HG03159 (cell line): ENCODE measurements at regions not wholly inside any gene's neighbourhood (a gene's known extent, or its start where the extent isn't known, plus 50 kb on each side); places are given as distances from the start of the nearest gene placed in this dataset.

Experiments used
- ATAC-seq: cut with Tn5 transposase; IDR thresholded peaks from one replicate; pipeline ENCODE4 v1.9.1; 2021; ENCODE audit warnings: mild to moderate bottlenecking, moderate library complexity; ENCODE audit not compliant: unreplicated experiment

DNA sequence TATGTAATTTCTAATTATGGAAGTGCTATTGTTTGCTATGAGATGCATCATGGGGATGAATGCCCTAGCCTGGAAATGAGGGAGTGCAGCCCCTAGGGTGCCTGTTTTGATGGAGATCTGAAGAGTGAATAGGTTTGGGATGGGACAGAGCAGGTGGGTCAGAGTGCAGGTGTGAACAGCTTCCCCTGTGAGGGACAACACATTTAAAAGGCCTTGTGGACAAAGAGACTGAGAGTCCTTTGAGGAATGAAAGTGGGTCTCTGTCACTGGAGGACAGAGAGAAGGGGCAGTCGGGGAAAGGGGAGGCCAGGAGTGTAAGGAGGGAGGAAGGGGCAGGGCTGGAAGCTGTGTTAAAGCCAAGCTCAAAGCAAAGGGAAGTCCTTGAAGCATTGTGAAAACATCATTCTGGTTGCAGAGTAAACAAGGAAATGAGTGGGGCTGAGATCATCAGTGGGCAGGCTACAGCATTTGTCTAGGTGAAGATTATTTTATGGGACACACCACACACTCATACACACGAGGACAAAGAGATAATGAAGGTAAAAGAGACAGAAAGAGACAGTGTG is 877.6 kb downstream of the SLC4A3 start:
- ATAC-seq: no peak

DNA sequence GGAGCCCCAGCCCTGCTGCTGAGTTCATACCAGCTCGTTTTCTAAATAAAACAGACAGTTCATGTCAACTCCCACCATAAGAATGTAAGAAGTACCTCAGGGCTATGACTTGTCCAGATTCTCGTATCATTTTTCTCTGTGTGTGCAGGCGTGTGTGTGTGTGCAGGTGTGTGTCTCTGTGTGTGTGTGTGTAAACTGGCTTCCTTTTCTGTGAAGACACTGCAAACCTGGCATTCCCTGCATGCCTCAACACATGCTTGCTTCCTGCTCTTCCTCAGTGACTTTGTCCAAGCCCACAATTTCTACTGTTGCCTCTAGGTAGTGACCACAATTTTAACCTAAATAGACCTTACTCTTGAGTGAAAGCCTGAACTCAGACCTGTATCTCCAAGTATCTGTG is 879.0 kb downstream of the SLC4A3 start:
- no peak for ATAC-seq

DNA sequence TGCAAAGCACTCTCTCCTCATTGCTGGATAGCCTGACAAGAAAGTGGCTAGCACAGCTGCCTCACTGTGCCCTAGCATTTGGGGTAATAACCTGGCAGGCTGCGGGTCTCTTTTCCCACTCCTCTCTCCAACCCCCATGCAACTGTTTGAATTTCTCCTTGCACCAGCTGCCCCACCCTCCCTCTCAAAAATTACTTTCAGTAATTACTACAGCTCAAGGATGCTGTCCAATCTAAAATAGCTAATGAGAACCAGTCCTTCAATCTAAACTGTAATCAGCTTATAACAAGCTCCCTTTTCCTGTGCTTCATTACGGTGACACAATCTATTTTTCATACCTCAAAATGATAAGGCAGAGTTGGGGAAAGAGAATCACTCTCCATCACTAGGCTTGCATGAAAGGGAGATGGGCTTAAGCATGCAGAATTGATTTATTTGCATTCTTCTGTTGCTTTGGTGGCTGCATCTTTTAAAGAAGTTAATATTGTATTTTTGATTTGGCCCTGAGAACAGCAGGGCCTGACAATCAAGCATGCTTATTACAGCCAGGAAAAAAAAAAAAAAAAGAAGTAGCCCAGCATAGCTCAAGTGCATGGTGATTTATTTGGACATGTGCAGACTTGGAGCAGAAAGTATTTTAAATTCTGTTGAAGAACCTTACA is 881.8 kb downstream of the SLC4A3 start:
- ATAC-seq: no peak

DNA sequence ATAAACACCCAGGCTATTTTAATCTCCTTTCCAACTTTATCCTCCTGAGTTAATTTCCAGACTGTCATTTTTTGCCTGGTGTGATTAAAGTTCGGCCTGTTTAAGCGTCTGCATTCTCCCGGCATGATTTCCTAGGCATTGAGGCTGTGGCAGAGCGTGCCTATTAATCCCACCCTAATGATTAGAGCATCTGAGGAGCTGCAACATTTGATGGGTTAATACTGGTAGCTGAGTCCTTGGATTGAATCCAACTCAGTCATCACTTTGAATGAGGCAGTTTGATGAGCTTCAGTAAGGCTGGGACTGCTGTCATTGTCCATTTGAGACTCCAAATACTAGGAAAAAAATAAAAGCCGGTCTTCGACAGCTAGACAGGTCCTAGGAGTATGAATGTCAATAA is 882.5 kb downstream of the SLC4A3 start:
- ATAC-seq: no peak

DNA sequence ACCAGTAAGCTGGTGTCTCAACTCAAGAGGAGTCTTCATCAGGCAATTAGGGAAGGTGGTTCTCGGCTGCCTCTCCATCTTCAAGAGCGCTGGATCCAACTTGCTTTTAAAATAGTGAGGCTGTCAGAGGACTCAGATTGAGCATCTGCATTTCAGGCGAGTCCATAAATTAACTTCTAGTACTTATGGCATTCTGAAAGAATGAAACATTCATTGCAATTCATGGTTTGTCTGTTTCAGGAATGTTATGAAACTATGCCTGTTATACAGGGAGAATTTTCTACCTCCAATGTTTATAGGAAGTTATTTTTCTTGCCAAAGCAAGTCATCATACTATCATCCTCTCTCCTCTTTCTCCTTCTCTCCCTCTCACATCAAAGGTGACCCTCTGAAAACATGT is 883.2 kb downstream of the SLC4A3 start:
- no peak for ATAC-seq

DNA sequence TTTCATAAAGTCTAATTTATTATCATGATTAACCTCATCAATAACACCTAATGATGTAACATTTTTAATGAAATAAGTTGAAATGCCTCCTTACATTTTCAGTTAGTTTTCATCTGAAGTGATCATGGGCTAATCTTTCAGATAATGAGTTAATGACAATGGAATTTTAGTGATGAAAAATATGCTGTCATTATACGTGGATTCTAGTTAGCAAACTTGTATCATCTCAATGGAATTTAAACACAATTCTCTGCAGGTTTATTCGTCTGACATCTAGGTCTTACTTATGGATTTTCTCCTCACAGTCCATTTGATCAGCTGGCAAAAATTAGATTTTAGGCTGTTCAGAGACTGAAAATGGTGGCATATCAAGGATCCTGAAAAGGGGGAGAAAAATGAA is 885.0 kb downstream of the SLC4A3 start:
- ATAC-seq: no peak

DNA sequence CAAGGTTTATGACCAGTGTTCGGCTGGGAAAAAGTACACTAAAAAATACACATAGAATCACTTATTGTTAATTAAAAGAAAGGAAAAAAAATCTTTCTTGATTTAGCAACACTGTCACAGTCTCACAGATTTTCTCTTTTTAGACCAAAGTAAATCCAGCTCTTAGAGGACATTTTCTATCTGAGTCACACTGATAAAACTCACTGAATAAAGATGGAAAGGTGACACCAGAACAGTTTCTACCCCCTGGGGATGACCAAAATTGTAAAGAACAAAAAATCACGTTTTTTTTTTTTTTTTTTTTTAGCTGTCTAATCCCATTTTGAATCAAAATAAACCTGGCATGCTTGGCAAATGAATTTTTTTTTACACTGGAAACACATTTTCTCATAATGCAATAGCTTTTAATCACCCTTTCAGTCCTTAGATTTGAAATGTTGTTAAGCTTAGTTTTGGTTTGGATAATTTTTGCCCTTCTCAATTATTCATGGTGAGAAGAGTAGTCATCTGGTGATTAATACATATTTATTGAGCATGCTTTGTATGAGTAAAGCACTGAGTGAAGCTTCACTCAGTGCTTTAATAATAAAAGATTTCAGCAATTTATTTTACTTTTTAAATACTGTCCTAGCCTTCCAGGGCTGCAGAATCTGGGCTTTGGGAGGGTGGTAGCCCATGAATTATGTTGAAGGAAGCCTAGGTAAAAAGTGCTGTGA is 886.3 kb downstream of the SLC4A3 start:
- no peak for ATAC-seq

DNA sequence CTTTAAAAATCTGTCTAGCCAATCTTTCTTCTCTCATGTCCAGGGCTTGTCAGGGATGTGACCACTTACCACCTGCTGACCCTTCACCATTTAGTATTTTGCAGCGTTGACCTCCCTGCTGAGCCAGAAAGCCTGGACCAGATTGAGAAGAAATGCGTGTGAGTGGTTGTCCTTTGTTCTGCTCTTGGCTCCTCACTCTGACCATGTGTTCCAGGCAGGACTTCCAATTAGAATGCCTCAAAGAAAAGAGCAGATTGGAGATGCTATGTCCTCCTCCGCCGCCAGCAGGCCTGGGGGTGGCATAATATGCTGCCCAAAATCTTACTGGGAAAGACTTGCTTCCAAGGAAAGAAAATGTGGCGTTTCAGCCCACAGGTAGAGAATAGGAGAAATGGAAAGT is 894.1 kb downstream of the SLC4A3 start:
- ATAC-seq: no peak

DNA sequence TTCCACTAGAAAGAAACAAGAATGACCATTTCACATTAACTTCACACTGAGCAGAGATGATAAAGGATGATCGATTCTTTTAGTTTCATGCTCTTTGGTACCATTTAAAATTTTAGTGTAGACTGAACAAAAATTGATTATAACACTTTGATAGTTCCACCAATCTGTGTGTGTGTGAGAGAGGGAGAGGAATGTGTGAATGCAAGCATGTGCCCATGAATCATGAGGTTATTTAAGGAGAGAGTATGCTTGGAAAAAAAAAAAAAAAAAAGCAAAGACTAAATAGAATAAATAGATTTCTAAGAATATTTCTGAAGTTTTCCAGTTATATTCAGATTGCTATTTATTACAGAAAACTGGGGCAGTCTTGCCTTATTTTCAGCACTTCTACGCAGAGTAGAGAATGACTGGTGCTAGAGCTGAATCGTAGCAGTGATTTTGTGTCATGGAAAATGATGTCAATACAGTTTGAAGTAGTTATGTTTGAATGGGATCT is 900.8 kb downstream of the SLC4A3 start:
- no peak for ATAC-seq

DNA sequence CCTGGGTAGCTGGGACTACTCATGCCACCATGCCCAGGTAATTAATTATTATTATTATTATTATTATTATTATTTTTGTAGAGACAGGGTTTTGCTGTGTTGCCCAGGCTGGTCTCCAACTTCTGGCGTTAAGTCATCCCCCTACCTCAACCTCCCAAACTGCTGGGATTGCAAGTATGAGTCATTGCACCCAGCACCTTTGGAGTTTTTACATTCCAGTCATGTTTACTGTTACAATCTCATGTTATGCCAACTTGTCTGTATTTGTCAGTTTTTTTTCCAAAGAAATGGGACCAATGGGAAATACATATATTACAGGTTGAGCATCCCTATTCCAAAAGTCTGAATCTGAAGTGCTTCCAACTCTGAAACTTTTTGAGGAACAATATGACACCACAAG is 903.8 kb downstream of the SLC4A3 start:
- ATAC-seq: no peak

DNA sequence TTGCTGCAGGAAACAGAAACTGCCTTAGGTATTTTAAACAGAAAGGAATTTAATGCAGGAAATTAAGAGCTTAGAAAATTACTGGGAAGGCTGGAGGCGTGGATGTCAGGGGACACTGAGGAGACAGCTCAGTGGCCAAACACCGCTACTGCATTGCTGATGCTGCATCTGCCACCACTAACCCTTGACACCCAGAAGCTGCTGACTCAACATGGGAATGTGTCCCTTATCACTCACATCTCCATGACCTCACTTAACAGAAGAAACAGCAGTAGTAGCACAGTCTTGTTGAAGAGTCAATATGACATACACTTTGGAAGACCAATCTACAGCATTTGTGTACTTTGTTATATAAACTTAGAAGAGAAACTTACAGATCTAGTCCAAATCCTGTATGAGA is 906.1 kb downstream of the SLC4A3 start:
- peak; percentile 89 for ATAC-seq

DNA sequence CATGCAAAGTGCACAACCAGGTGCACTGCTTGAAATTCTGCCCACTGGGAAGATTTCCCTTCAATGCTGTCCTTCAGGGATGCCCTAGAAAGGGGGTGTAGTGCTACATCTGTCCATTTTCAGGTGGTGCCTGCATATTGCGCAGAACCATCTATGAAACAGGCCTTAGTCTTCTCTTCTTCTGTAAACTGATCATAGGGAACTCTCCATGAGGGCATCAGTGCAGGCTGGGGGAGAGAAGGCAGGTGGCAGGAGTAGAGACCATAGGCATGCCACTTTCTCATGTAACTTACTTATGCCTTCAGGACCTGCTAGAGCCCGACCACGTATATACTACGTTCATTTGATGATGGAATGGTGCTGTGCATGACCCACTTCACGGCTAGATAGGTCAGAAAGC is 912.1 kb downstream of the SLC4A3 start:
- ATAC-seq: no peak

DNA sequence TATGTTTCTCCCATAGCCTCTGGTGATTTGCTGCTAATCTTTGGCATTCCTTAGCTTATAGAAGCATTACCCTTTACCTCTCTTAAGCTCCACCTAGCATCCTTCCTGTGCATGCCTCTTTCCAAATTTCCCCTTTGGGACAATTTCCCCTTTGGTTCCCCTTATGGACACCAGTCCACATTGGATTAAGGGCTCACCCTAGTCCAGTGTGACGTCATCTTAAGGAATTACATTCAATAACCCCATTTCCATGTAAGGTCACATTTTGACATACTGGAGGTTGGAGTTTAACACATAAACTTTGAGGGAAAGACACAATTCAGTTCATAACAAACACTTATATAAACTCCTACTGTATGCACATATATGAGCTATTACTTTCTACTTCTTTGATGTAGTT is 916.6 kb downstream of the SLC4A3 start:
- ATAC-seq: no peak

DNA sequence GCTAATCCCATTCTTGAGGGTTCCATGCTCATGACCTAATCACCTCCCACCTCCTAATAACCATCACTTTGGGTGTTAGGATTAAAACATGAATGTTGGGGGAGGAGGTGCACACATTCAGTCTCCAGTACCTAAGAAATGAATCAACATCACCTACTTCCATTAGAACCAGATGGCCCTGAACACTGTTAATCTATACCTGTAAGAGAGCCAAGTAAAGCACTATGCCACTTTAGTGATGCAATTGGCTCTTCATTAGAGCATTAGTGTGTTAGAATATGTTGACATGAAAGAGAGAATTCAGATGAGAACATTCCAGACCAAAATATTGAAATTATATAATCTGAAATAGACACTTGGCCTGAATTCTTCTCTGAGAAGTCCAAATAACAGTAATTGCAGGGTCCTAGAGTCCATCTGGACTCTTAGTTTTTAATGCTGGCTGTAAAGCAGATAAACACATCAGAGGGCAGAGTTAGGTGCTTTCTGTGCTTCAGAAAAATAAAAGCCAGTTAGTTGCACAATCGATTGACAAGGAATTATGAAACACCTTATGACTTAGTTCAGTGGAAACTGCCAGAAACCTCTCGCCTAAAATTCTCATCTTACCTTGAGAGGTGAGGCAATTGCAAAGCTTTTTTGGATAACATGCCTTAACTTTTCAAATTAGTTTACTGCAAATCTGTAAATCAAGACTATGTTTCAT is 923.7 kb downstream of the SLC4A3 start:
- no peak for ATAC-seq

DNA sequence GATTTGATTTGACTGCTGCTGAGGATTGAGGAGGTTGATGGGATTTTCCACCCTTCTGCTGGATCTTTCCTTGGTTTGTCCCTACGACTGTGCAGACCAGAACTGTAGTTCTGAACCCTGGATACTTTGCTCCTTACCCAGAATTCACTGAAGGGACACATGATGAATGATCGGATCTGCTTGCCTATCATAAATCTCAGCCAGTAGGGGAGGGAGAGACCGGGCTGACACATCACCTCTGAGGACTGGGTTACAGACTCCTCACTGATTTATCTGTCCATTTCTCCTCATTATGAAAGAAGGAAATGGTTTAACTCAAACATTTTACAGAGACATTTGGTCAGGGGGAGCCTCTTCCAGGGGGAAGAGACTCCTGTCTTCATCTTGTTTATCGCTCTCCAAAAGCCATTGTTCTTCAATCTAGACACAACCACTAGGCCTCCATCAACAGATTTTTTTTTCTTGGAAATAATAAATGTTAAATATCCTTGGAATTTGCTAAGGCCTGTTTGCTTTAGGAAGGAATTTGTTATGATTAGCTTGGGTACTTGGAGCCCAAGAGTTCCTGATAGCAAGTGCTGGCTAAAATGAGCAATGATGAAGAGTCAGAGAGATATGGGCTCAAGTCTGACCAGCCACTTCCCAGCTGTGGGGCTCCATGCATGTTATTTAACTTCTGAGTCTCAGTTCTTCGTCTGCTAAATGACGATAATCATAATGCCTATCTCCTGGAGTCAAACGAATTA is 925.5 kb downstream of the SLC4A3 start:
- ATAC-seq: no peak

DNA sequence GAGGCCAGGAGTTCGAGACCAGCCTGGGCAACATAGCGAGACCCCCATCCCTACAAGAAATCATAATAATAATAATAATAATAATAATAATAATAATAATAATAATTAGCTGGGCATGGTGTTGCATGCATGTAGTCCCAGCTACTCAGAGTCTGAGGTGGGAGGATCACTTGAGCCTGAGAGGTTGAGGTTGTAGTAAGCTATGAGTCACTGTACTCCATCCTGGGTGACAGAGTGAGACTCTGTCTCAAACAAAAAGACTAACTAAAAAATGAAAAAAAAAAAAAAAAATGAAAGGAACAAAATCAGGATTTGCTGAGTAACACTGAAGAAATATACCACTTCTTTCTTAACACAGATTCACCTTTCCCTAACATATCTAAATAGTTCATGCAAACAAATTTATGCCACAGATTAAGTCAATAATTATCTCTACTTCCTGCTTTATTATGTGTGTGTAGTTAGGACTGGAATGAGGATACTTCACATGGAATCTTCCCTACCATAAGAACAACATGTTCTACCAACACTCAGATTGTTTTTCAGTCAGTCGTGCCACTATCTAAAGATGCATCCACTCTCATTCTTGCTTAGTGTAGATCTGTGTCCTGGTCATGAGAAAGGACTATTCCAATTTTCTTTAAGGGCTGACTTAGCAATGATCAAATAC is 928.7 kb downstream of the SLC4A3 start:
- ATAC-seq: no peak

DNA sequence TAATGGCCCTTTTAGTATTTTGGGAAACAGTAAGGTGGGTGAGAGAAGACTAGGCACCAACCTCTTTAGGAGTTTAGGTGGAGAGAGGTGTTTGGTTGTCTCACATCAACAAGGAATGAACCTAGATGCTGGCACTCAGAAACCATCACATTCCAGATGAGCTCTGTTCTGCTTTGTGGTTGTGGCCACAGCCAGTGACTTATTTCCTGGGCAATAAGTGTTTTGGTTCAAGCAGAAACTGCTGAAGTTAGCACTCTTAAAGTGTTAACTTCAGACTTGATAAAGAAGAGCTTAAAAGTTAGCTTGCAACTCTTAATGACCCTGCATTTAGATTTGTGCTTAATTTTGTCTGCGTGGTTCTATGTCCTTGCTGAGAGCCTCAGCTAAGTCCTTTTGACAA is 929.2 kb downstream of the SLC4A3 start:
- no peak for ATAC-seq

DNA sequence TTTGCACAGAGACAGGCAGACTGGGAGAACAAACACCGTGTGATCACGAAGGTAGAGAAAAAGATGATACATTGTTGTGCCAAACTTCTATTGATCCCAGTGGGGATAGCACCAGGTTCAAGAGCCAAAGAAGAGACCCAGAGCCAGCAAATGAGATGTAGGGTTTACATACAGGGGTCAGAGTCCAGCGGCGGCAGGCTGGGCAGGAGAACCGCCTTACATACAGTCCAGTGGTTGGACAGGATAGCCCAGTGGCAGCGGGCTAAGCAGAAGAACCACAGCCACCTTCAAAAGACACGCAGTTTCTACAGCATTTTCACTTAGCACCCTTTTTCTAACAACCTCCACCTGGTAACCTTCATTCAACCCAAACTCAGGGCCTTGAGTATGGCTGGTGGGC is 932.8 kb downstream of the SLC4A3 start:
- no peak for ATAC-seq

DNA sequence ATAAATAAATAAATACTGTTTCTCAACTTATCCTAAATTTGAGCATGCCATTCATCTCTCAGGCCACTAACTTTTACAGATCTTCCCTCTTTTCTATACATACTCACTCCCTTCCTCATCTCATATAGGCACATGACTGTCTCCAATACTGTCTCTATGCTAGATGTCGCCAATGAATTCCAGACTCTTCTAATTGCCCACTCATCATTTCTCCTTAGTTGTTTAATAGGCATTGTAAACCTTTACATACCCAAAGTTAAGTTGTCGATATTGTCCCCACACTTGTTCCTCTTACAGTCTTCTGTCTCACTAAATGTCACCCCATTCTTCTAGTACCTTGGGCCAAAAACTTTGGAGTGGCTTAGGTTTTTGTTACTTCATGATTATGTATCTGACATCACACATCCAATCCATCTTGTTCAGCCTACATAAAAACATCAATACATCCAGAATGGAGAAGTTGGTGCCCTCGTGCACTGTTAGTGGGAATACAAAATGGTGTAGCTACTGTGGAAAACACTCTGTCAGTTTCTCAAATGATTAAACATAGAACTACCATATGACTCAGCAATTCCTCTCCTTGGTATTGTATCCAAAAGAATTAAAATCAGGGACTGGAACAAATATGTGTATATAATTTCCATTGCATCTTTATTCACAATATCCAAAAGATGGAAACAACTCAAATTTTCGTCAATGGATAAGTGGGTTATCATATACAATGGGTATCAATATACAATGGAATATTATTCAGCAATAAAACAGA is 935.1 kb downstream of the SLC4A3 start:
- no peak for ATAC-seq

DNA sequence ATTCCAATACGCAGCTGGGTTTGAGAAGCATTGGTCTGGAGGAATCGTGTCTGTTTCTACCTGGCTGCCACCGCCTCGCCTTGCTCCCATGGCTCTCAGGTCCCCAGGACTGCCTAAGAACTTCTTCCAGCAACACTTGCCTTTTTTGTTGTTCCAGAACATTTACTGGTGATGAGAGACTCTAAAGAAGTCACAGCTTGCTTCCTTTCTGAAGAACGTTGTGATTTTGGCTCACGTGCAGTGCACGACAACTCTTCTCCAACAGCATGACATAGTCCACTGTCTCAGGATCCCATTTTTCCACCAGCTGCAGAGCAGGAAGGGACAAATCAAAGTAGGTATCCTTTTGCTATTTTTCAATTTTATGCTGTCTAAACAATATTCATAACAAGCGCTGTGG is 940.9 kb downstream of the SLC4A3 start:
- no peak for ATAC-seq
